ENCODE measurements at regions not wholly inside any gene's neighbourhood (a gene's known extent, or its start where the extent isn't known, plus 50 kb on each side); places are given as distances from the start of the nearest gene placed in this dataset.

DNA sequence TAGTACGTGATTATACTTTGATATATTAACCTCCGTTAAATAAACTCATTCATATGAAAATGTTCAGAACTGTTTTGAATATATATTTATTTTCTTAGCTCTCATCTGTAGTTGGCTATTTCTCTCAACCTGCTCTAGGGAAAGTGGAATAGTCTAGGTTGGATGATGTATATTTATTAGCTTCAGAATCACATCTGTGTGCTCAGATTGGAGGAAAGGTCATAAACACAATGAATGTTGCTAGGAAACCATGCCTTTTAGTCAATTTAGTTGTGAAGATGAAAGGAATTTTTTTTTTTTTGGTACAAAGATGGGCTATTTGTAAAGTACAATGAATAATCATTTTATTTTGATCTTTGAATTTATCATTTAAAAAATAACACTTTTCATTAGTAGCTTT, 439.1 kb downstream of the FOXG1 start:
- TF ChIP-seq, protein P1, sequence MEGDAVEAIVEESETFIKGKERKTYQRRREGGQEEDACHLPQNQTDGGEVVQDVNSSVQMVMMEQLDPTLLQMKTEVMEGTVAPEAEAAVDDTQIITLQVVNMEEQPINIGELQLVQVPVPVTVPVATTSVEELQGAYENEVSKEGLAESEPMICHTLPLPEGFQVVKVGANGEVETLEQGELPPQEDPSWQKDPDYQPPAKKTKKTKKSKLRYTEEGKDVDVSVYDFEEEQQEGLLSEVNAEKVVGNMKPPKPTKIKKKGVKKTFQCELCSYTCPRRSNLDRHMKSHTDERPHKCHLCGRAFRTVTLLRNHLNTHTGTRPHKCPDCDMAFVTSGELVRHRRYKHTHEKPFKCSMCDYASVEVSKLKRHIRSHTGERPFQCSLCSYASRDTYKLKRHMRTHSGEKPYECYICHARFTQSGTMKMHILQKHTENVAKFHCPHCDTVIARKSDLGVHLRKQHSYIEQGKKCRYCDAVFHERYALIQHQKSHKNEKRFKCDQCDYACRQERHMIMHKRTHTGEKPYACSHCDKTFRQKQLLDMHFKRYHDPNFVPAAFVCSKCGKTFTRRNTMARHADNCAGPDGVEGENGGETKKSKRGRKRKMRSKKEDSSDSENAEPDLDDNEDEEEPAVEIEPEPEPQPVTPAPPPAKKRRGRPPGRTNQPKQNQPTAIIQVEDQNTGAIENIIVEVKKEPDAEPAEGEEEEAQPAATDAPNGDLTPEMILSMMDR (IDR thresholded peaks at IDR 0.05), result no peak
- TF ChIP-seq EZH2 (IDR thresholded peaks at IDR 0.05; ENCODE audit: borderline replicate concordance, insufficient read depth, low read depth, low read length, poor library complexity, severe bottlenecking), result no peak

Measured in B cell (primary cell).